Sigmoid colon (tissue), 4 donors: ENCODE measurements at regions not wholly inside any gene's neighbourhood (a gene's known extent, or its start where the extent isn't known, plus 50 kb on each side); places are given as distances from the start of the nearest gene placed in this dataset.

Source experiments
- CTCF ChIP-seq, 4 experiments: fragments of 450-650 bp in 3 of 4; fragments of 200-600 bp in 1 of 4; IDR thresholded peaks; one replicate each; pipeline ENCODE4 v1.5.1; 2016 to 2019; ENCODE audit warnings: antibody characterized with exemption in 4 of 4, mild to moderate bottlenecking in 3 of 4, moderate library complexity in 2 of 4
- EP300 ChIP-seq, 4 donors: sonication (generic); formaldehyde crosslinking; IDR thresholded peaks; one replicate each; pipeline ENCODE4 v1.6.1; 2017; ENCODE audit warnings: antibody characterized with exemption in 4 of 4
- POLR2A ChIP-seq, 2 donors: fragments of 450-650 bp; IDR thresholded peaks; one replicate each; pipeline ENCODE4 v1.6.1; 2016; ENCODE audit warnings: antibody characterized with exemption in 2 of 2, mild to moderate bottlenecking in 2 of 2, moderate library complexity in 2 of 2
- POLR2AphosphoS5 ChIP-seq, 4 donors: sonication (generic); formaldehyde crosslinking; IDR thresholded peaks; one replicate each; pipeline ENCODE4 v1.6.1; 2017; ENCODE audit warnings: antibody characterized with exemption in 4 of 4

GRCh38 chr13:50208826-50209335 is 193.6 kb downstream of the KCNRG start:
- TF ChIP-seq CTCF (IDR thresholded peaks at IDR 0.05) (no peak), POLR2AphosphoS5 (IDR thresholded peaks at IDR 0.05) (no peak), POLR2A (IDR thresholded peaks at IDR 0.05) (no peak), EP300 (IDR thresholded peaks at IDR 0.05) (no peak)
